ENCODE measurements at regions not wholly inside any gene's neighbourhood (a gene's known extent, or its start where the extent isn't known, plus 50 kb on each side); places are given as distances from the start of the nearest gene placed in this dataset.

DNA sequence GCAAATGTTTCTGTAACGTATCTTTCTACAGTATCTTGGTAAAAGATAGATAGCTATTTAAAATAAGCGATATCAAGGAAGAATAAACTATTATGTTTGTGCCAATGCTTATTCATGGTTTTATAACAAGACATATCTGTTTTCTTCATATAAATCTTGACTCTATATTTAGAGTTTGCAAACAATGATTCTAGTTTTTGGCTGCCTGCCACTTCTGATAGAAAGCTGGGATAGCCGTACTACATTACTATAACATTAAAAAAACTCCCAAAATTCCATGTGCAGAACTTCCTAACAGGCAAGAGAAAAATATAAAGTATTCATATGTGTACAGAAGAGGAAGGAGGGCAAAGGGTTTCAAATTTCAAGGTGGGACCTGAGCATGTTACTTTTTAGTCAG, 985.0 kb downstream of the BCL11A start:
- Histone ChIP-seq H3K27me3 (ENCODE audit: insufficient read depth, poor library complexity, severe bottlenecking) (no peaks in the 10 kb centered on the region), H3K27ac (replicated peaks) (no peak overlapping the region), H3K4me3 (replicated peaks; ENCODE audit: insufficient read depth, low read length) (no peak overlapping the region)
- DNase-seq (ENCODE audit: low read depth in 1 of 2, low spot score in 1 of 2): no peak
- TF ChIP-seq, protein P1, sequence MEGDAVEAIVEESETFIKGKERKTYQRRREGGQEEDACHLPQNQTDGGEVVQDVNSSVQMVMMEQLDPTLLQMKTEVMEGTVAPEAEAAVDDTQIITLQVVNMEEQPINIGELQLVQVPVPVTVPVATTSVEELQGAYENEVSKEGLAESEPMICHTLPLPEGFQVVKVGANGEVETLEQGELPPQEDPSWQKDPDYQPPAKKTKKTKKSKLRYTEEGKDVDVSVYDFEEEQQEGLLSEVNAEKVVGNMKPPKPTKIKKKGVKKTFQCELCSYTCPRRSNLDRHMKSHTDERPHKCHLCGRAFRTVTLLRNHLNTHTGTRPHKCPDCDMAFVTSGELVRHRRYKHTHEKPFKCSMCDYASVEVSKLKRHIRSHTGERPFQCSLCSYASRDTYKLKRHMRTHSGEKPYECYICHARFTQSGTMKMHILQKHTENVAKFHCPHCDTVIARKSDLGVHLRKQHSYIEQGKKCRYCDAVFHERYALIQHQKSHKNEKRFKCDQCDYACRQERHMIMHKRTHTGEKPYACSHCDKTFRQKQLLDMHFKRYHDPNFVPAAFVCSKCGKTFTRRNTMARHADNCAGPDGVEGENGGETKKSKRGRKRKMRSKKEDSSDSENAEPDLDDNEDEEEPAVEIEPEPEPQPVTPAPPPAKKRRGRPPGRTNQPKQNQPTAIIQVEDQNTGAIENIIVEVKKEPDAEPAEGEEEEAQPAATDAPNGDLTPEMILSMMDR (IDR thresholded peaks at IDR 0.05; ENCODE audit: insufficient read depth, low read length): no peak
- no peak for TF ChIP-seq SPI1 (IDR thresholded peaks at IDR 0.05; ENCODE audit: borderline replicate concordance, low read depth)
- no peak for TF ChIP-seq POLR2AphosphoS5 (IDR thresholded peaks at IDR 0.05; ENCODE audit: low read depth)
- TF ChIP-seq, protein P2, sequence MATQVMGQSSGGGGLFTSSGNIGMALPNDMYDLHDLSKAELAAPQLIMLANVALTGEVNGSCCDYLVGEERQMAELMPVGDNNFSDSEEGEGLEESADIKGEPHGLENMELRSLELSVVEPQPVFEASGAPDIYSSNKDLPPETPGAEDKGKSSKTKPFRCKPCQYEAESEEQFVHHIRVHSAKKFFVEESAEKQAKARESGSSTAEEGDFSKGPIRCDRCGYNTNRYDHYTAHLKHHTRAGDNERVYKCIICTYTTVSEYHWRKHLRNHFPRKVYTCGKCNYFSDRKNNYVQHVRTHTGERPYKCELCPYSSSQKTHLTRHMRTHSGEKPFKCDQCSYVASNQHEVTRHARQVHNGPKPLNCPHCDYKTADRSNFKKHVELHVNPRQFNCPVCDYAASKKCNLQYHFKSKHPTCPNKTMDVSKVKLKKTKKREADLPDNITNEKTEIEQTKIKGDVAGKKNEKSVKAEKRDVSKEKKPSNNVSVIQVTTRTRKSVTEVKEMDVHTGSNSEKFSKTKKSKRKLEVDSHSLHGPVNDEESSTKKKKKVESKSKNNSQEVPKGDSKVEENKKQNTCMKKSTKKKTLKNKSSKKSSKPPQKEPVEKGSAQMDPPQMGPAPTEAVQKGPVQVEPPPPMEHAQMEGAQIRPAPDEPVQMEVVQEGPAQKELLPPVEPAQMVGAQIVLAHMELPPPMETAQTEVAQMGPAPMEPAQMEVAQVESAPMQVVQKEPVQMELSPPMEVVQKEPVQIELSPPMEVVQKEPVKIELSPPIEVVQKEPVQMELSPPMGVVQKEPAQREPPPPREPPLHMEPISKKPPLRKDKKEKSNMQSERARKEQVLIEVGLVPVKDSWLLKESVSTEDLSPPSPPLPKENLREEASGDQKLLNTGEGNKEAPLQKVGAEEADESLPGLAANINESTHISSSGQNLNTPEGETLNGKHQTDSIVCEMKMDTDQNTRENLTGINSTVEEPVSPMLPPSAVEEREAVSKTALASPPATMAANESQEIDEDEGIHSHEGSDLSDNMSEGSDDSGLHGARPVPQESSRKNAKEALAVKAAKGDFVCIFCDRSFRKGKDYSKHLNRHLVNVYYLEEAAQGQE (IDR thresholded peaks at IDR 0.05; ENCODE audit: insufficient replicate concordance, low read depth): no peak
- TF ChIP-seq GABPA (IDR thresholded peaks at IDR 0.05; ENCODE audit: low read depth): no peak

DNA sequence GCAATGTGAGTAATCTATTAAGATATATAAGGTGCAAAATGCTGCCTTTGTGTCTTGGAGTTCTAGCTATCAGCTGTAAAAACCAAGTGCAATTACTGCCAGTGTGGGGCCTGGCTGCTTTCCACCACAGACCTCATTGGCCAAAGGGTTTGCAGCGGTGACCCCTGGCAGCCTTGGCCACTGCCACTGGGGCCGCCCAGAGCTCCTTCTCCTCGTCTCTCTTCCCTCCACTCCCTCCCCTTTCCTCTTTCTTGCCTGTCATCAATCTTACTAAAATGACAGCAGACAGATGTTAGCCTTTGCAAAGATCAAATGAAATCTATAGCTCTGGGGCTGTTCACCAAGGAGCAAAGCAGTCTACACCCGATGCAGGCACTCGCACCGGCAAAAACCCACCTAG, 986.3 kb downstream of the BCL11A start:
- TF ChIP-seq POLR2AphosphoS5 (IDR thresholded peaks at IDR 0.05; ENCODE audit: low read depth) (no peak), GABPA (IDR thresholded peaks at IDR 0.05; ENCODE audit: low read depth) (no peak), SPI1 (IDR thresholded peaks at IDR 0.05; ENCODE audit: borderline replicate concordance, low read depth) (no peak)
- TF ChIP-seq, protein P2 (IDR thresholded peaks at IDR 0.05; ENCODE audit: insufficient replicate concordance, low read depth): no peak
- TF ChIP-seq, protein P1 (IDR thresholded peaks at IDR 0.05; ENCODE audit: insufficient read depth, low read length): no peak
- no peak for DNase-seq (ENCODE audit: low read depth in 1 of 2, low spot score in 1 of 2)

DNA sequence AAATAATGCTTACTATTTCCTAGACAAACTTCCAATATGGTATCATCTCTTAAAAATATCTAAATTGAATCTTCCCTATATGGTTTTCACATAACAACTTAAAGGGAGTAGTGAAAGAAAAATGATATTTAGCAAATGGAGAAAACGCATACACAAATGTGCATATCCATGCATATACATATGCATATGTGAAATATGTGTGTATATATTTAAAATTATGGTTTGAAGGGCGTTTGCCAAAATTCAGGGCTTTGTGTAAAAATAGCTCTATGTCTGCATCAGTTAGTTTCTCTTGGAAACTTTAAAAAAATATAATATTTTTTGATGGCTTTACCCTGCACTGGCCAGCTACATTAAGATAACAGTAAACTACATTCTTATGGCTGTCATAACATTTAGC, 986.7 kb downstream of the BCL11A start:
- TF ChIP-seq, protein P2 (IDR thresholded peaks at IDR 0.05; ENCODE audit: insufficient replicate concordance, low read depth): no peak
- TF ChIP-seq POLR2AphosphoS5 (IDR thresholded peaks at IDR 0.05; ENCODE audit: low read depth) (no peak), GABPA (IDR thresholded peaks at IDR 0.05; ENCODE audit: low read depth) (no peak), SPI1 (IDR thresholded peaks at IDR 0.05; ENCODE audit: borderline replicate concordance, low read depth) (no peak)
- TF ChIP-seq, protein P1 (IDR thresholded peaks at IDR 0.05; ENCODE audit: insufficient read depth, low read length): no peak
- no peaks in the 10 kb centered on the region for H3K27me3 ChIP-seq (ENCODE audit: insufficient read depth, poor library complexity, severe bottlenecking)
- H3K27ac ChIP-seq (replicated peaks): no peak overlapping the region
- H3K4me3 ChIP-seq (replicated peaks; ENCODE audit: insufficient read depth, low read length): no peak overlapping the region
- DNase-seq (ENCODE audit: low read depth in 1 of 2, low spot score in 1 of 2): no peak

More for the DNA sequence above, 986.3 kb downstream of the BCL11A start:
- Histone ChIP-seq H3K4me3 (replicated peaks; ENCODE audit: insufficient read depth, low read length) (no peak overlapping the region), H3K27me3 (ENCODE audit: insufficient read depth, poor library complexity, severe bottlenecking) (no peaks in the 10 kb centered on the region), H3K27ac (replicated peaks) (no peak overlapping the region)

All from HL-60 (cell line).